ENCODE measurements at regions not wholly inside any gene's neighbourhood (a gene's known extent, or its start where the extent isn't known, plus 50 kb on each side); places are given as distances from the start of the nearest gene placed in this dataset.

GRCh38 chr21:34004013-34004938 lies 69.1 kb upstream of the MRPS6 start:
- no peaks in the 10 kb centered on the region for H3K9me3 ChIP-seq (ENCODE audit: control insufficient read depth in 2 of 2, low read length in 2 of 2)
- no peak overlapping the region for H3K27ac ChIP-seq (ENCODE audit: insufficient read depth, low read length, poor library complexity, severe bottlenecking)
- H3K27me3 ChIP-seq (ENCODE audit: control insufficient read depth, insufficient read depth, low read length), result no peaks in the 10 kb centered on the region
- H3K36me3 ChIP-seq (ENCODE audit: control insufficient read depth, insufficient read depth, low read length), result no peaks in the 10 kb centered on the region
- H3K27me3 Mint-ChIP-seq, result no peaks in the 10 kb centered on the region
- peaks cover 0 to 3% (median 0%) of the 10 kb centered on the region in 7 donors for H3K9me3 Mint-ChIP-seq
- no peak for ATAC-seq (ENCODE audit: low read depth in 2 of 2)
- no peak overlapping the region for H3K4me3 ChIP-seq (ENCODE audit: low read depth, low read length)
- no peak for DNase-seq
- no peak overlapping the region for H3K27ac Mint-ChIP-seq
- H3K4me3 Mint-ChIP-seq, result no peak overlapping the region
- peaks cover 6 to 22% (median 14%) of the 10 kb centered on the region in 4 donors for H3K4me1 Mint-ChIP-seq
- H3K36me3 Mint-ChIP-seq, result peaks cover 5% of the 10 kb centered on the region
- H3K4me1 ChIP-seq (ENCODE audit: control insufficient read depth, insufficient read depth, low read length, poor library complexity, severe bottlenecking), result no peaks in the 10 kb centered on the region

GRCh38 chr21:34003428-34003827 lies 70.0 kb upstream of the MRPS6 start:
- Mint-ChIP-seq H3K4me1 (peaks cover 10 to 22% (median 16%) of the 10 kb centered on the region in 4 donors), H3K27me3 (no peaks in the 10 kb centered on the region), H3K27ac (no peak overlapping the region), H3K9me3 (peaks cover 0 to 3% (median 0%) of the 10 kb centered on the region in 7 donors), H3K36me3 (peaks cover 5% of the 10 kb centered on the region), H3K4me3 (no peak overlapping the region)
- Histone ChIP-seq H3K27me3 (ENCODE audit: control insufficient read depth, insufficient read depth, low read length) (no peaks in the 10 kb centered on the region), H3K36me3 (ENCODE audit: control insufficient read depth, insufficient read depth, low read length) (no peaks in the 10 kb centered on the region), H3K4me1 (ENCODE audit: control insufficient read depth, insufficient read depth, low read length, poor library complexity, severe bottlenecking) (peaks cover 6% of the 10 kb centered on the region), H3K27ac (ENCODE audit: insufficient read depth, low read length, poor library complexity, severe bottlenecking) (no peak overlapping the region), H3K9me3 (ENCODE audit: control insufficient read depth in 2 of 2, low read length in 2 of 2) (no peaks in the 10 kb centered on the region), H3K4me3 (ENCODE audit: low read depth, low read length) (no peak overlapping the region)
- ATAC-seq (ENCODE audit: low read depth in 2 of 2), result no peak
- DNase-seq, result no peak

GRCh38 chr21:34000375-34000774 lies 73.0 kb upstream of the MRPS6 start:
- H3K9me3 Mint-ChIP-seq, result peaks cover 0 to 7% (median 2%) of the 10 kb centered on the region in 7 donors
- Histone ChIP-seq H3K4me1 (ENCODE audit: control insufficient read depth, insufficient read depth, low read length, poor library complexity, severe bottlenecking) (peaks cover 10% of the 10 kb centered on the region), H3K9me3 (ENCODE audit: control insufficient read depth in 2 of 2, low read length in 2 of 2) (no peaks in the 10 kb centered on the region), H3K27ac (ENCODE audit: insufficient read depth, low read length, poor library complexity, severe bottlenecking) (no peak overlapping the region), H3K4me3 (ENCODE audit: low read depth, low read length) (no peak overlapping the region), H3K36me3 (ENCODE audit: control insufficient read depth, insufficient read depth, low read length) (no peaks in the 10 kb centered on the region), H3K27me3 (ENCODE audit: control insufficient read depth, insufficient read depth, low read length) (no peaks in the 10 kb centered on the region)
- peaks cover 14 to 27% (median 19%) of the 10 kb centered on the region in 4 donors for H3K4me1 Mint-ChIP-seq
- H3K27me3 Mint-ChIP-seq, result no peaks in the 10 kb centered on the region
- DNase-seq (no peak), ATAC-seq (ENCODE audit: low read depth in 2 of 2) (no peak)
- H3K4me3 Mint-ChIP-seq, result no peak overlapping the region
- peak overlapping the region in 1 of 3 donors; percentile 69 for H3K27ac Mint-ChIP-seq
- peaks cover 5% of the 10 kb centered on the region for H3K36me3 Mint-ChIP-seq

GRCh38 chr21:33998809-33999208 lies 74.6 kb upstream of the MRPS6 start:
- Mint-ChIP-seq H3K4me1 (peaks cover 14 to 33% (median 21%) of the 10 kb centered on the region in 4 donors), H3K9me3 (peaks cover 0 to 5% (median 2%) of the 10 kb centered on the region in 7 donors), H3K27me3 (no peaks in the 10 kb centered on the region), H3K36me3 (peaks cover 5% of the 10 kb centered on the region), H3K4me3 (peak overlapping the region in 2 of 4 donors; percentile 36 to 39), H3K27ac (peak overlapping the region in 1 of 3 donors; percentile 87)
- Histone ChIP-seq H3K4me3 (ENCODE audit: low read depth, low read length) (no peak overlapping the region), H3K9me3 (ENCODE audit: control insufficient read depth in 2 of 2, low read length in 2 of 2) (no peaks in the 10 kb centered on the region), H3K36me3 (ENCODE audit: control insufficient read depth, insufficient read depth, low read length) (no peaks in the 10 kb centered on the region), H3K27me3 (ENCODE audit: control insufficient read depth, insufficient read depth, low read length) (no peaks in the 10 kb centered on the region), H3K4me1 (ENCODE audit: control insufficient read depth, insufficient read depth, low read length, poor library complexity, severe bottlenecking) (peaks cover 10% of the 10 kb centered on the region), H3K27ac (ENCODE audit: insufficient read depth, low read length, poor library complexity, severe bottlenecking) (no peak overlapping the region)
- DNase-seq (no peak), ATAC-seq (ENCODE audit: low read depth in 2 of 2) (no peak)

GRCh38 chr21:33998402-33998801 lies 75.0 kb upstream of the MRPS6 start:
- Histone ChIP-seq H3K4me1 (ENCODE audit: control insufficient read depth, insufficient read depth, low read length, poor library complexity, severe bottlenecking) (peaks cover 10% of the 10 kb centered on the region), H3K27ac (ENCODE audit: insufficient read depth, low read length, poor library complexity, severe bottlenecking) (no peak overlapping the region), H3K9me3 (ENCODE audit: control insufficient read depth in 2 of 2, low read length in 2 of 2) (no peaks in the 10 kb centered on the region), H3K4me3 (ENCODE audit: low read depth, low read length) (no peak overlapping the region), H3K36me3 (ENCODE audit: control insufficient read depth, insufficient read depth, low read length) (no peaks in the 10 kb centered on the region), H3K27me3 (ENCODE audit: control insufficient read depth, insufficient read depth, low read length) (no peaks in the 10 kb centered on the region)
- Mint-ChIP-seq H3K27ac (no peak overlapping the region), H3K36me3 (peaks cover 5% of the 10 kb centered on the region), H3K9me3 (peaks cover 0 to 5% (median 2%) of the 10 kb centered on the region in 7 donors), H3K4me3 (no peak overlapping the region), H3K27me3 (no peaks in the 10 kb centered on the region), H3K4me1 (peaks cover 14 to 36% (median 23%) of the 10 kb centered on the region in 4 donors)
- peak in 1 of 3 donors; percentile 64 for DNase-seq
- no peak for ATAC-seq (ENCODE audit: low read depth in 2 of 2)

GRCh38 chr21:33997436-33997835 lies 75.9 kb upstream of the MRPS6 start:
- peaks cover 14 to 33% (median 23%) of the 10 kb centered on the region in 4 donors for H3K4me1 Mint-ChIP-seq
- no peaks in the 10 kb centered on the region for H3K27me3 Mint-ChIP-seq
- Histone ChIP-seq H3K36me3 (ENCODE audit: control insufficient read depth, insufficient read depth, low read length) (no peaks in the 10 kb centered on the region), H3K4me3 (ENCODE audit: low read depth, low read length) (no peak overlapping the region), H3K27ac (ENCODE audit: insufficient read depth, low read length, poor library complexity, severe bottlenecking) (no peak overlapping the region), H3K27me3 (ENCODE audit: control insufficient read depth, insufficient read depth, low read length) (no peaks in the 10 kb centered on the region), H3K9me3 (ENCODE audit: control insufficient read depth in 2 of 2, low read length in 2 of 2) (peaks cover 0 to 3% of the 10 kb centered on the region in 2 experiments), H3K4me1 (ENCODE audit: control insufficient read depth, insufficient read depth, low read length, poor library complexity, severe bottlenecking) (peaks cover 10% of the 10 kb centered on the region)
- H3K9me3 Mint-ChIP-seq, result peaks cover 0 to 5% (median 2%) of the 10 kb centered on the region in 7 donors
- H3K36me3 Mint-ChIP-seq, result peaks cover 5% of the 10 kb centered on the region
- H3K27ac Mint-ChIP-seq, result no peak overlapping the region
- no peak for ATAC-seq (ENCODE audit: low read depth in 2 of 2)
- no peak for DNase-seq
- H3K4me3 Mint-ChIP-seq, result no peak overlapping the region

GRCh38 chr21:33994373-33994772 lies 78.8 kb upstream of the ATP5PO start:
- DNase-seq (no peak), ATAC-seq (ENCODE audit: low read depth in 2 of 2) (no peak)
- no peak overlapping the region for H3K4me3 ChIP-seq (ENCODE audit: low read depth, low read length)
- no peaks in the 10 kb centered on the region for H3K27me3 Mint-ChIP-seq
- H3K9me3 Mint-ChIP-seq, result peaks cover 2 to 5% (median 4%) of the 10 kb centered on the region in 7 donors
- H3K4me3 Mint-ChIP-seq, result no peak overlapping the region
- no peak overlapping the region for H3K27ac ChIP-seq (ENCODE audit: insufficient read depth, low read length, poor library complexity, severe bottlenecking)
- peaks cover under 1% of the 10 kb centered on the region for H3K36me3 Mint-ChIP-seq
- peaks cover 10% of the 10 kb centered on the region for H3K4me1 ChIP-seq (ENCODE audit: control insufficient read depth, insufficient read depth, low read length, poor library complexity, severe bottlenecking)
- H3K9me3 ChIP-seq (ENCODE audit: control insufficient read depth in 2 of 2, low read length in 2 of 2), result peaks cover 0 to 3% of the 10 kb centered on the region in 2 experiments
- no peaks in the 10 kb centered on the region for H3K27me3 ChIP-seq (ENCODE audit: control insufficient read depth, insufficient read depth, low read length)
- peaks cover 14 to 25% (median 25%) of the 10 kb centered on the region in 4 donors for H3K4me1 Mint-ChIP-seq
- no peaks in the 10 kb centered on the region for H3K36me3 ChIP-seq (ENCODE audit: control insufficient read depth, insufficient read depth, low read length)
- peak overlapping the region in 1 of 3 donors; percentile 1 for H3K27ac Mint-ChIP-seq

All from CD4-positive, CD25-positive, alpha-beta regulatory T cell (primary cell).